GM18508 (cell line): ENCODE measurements at regions not wholly inside any gene's neighbourhood (a gene's known extent, or its start where the extent isn't known, plus 50 kb on each side); places are given as distances from the start of the nearest gene placed in this dataset.
"Not testable (repeated sequence)": the region's sequence is repeated elsewhere in the genome, so short reads cannot be mapped to it uniquely, and the experiment has no call there.

ENCODE experiments used
- ATAC-seq: cut with Tn5 transposase; IDR thresholded peaks from one replicate; pipeline ENCODE4 v1.9.1; 2021; ENCODE audit warnings: moderate number of reproducible peaks; ENCODE audit not compliant: insufficient read depth, unreplicated experiment

- no peak for ATAC-seq
These were observed 64.0 kb downstream of the GPRASP3 start for GRCh38 chrX:102784550-102784949.

- no peak for ATAC-seq
These were observed 66.7 kb downstream of the GPRASP3 start for GRCh38 chrX:102787283-102787682.

- no peak for ATAC-seq
These were observed 87.8 kb downstream of the GPRASP3 start for GRCh38 chrX:102808336-102808735.

GRCh38 chrX:102818269-102818668 lies 97.7 kb downstream of the GPRASP3 start:
- ATAC-seq = not testable (repeated sequence)

GRCh38 chrX:102832661-102833060 lies 104.4 kb upstream of the RAB40AL start:
- ATAC-seq = no peak

- no peak for ATAC-seq
These were observed 103.9 kb upstream of the RAB40AL start for GRCh38 chrX:102833136-102833535.

GRCh38 chrX:102835504-102836146 lies 101.4 kb upstream of the RAB40AL start:
- ATAC-seq = no peak

GRCh38 chrX:102837847-102838246 lies 99.2 kb upstream of the RAB40AL start:
- no peak for ATAC-seq

GRCh38 chrX:102840871-102841705 lies 96.0 kb upstream of the RAB40AL start:
- no peak for ATAC-seq

- ATAC-seq = no peak
These were observed 95.4 kb upstream of the RAB40AL start for GRCh38 chrX:102841706-102842003.

GRCh38 chrX:102845020-102845419 lies 92.1 kb upstream of the RAB40AL start:
- no peak for ATAC-seq

GRCh38 chrX:102846544-102847236 lies 90.4 kb upstream of the RAB40AL start:
- ATAC-seq = no peak

- no peak for ATAC-seq
These were observed 89.7 kb upstream of the RAB40AL start for GRCh38 chrX:102847362-102847761.

GRCh38 chrX:102849396-102849795 lies 87.7 kb upstream of the RAB40AL start:
- ATAC-seq = no peak

- ATAC-seq = not testable (repeated sequence)
These were observed 78.1 kb upstream of the RAB40AL start for GRCh38 chrX:102858826-102859549.

- no peak for ATAC-seq
These were observed 77.6 kb upstream of the RAB40AL start for GRCh38 chrX:102859550-102859871.

GRCh38 chrX:102860235-102860634 lies 76.8 kb upstream of the RAB40AL start:
- ATAC-seq = peak; percentile 64

GRCh38 chrX:102863735-102864134 lies 73.3 kb upstream of the RAB40AL start:
- peak; percentile 80 for ATAC-seq

- no peak for ATAC-seq
These were observed 70.0 kb upstream of the RAB40AL start for GRCh38 chrX:102866981-102867656.

- ATAC-seq = no peak
These were observed 53.6 kb upstream of the RAB40AL start for GRCh38 chrX:102883491-102883890.
